KMS-11 (cell line): ENCODE measurements at regions not wholly inside any gene's neighbourhood (a gene's known extent, or its start where the extent isn't known, plus 50 kb on each side); places are given as distances from the start of the nearest gene placed in this dataset.

Experiments
- H2AFZ ChIP-seq: fragments of 200-600 bp; sonication (generic); 2 replicates; pipeline ENCODE4 v1.6.1; 2016; ENCODE audit warnings: antibody characterized with exemption, mixed run types, low read depth
- H3K27ac ChIP-seq: fragments of 200-600 bp; sonication (generic); 2 replicates; pipeline ENCODE4 v1.6.1; 2016; ENCODE audit warnings: mild to moderate bottlenecking, mixed run types
- H3K27me3 ChIP-seq: fragments of 200-600 bp; sonication (generic); 2 replicates; pipeline ENCODE4 v1.6.1; 2017; ENCODE audit warnings: mild to moderate bottlenecking, low read depth, mixed run types, moderate library complexity; ENCODE audit not compliant: insufficient read depth
- H3K36me3 ChIP-seq: fragments of 200-600 bp; sonication (generic); 2 replicates; pipeline ENCODE4 v1.6.1; 2017; ENCODE audit warnings: mild to moderate bottlenecking, mixed run types; ENCODE audit not compliant: insufficient read depth
- H3K4me1 ChIP-seq: fragments of 200-600 bp; sonication (generic); 2 replicates; pipeline ENCODE4 v1.6.1; 2016; ENCODE audit warnings: mild to moderate bottlenecking, low read depth, mixed run types; ENCODE audit not compliant: poor library complexity, severe bottlenecking
- H3K4me2 ChIP-seq: fragments of 200-600 bp; sonication (generic); 2 replicates; pipeline ENCODE4 v1.7.0; 2016; ENCODE audit warnings: mild to moderate bottlenecking, mixed run types
- H3K4me3 ChIP-seq: fragments of 200-600 bp; sonication (generic); IDR thresholded peaks from 2 replicates; pipeline ENCODE4 v1.6.1; 2017; ENCODE audit warnings: low read depth, low read length, mixed read lengths; ENCODE audit not compliant: insufficient read depth
- H3K79me2 ChIP-seq: fragments of 200-600 bp; sonication (generic); 2 replicates; pipeline ENCODE4 v1.6.1; 2016; ENCODE audit warnings: low read depth, mixed run types; ENCODE audit not compliant: insufficient read depth
- H3K9ac ChIP-seq: fragments of 200-600 bp; sonication (generic); 2 replicates; pipeline ENCODE4 v1.6.1; 2016; ENCODE audit warnings: mild to moderate bottlenecking, mixed run types
- H4K20me1 ChIP-seq: fragments of 200-600 bp; sonication (generic); 2 replicates; pipeline ENCODE4 v1.6.1; 2016; ENCODE audit warnings: mild to moderate bottlenecking, mixed run types; ENCODE audit not compliant: insufficient read depth
- CTCF ChIP-seq: fragments of 200-600 bp; sonication (generic); conservative IDR thresholded peaks from 2 replicates; pipeline ENCODE4 v1.6.1; 2017; ENCODE audit warnings: low read depth, mild to moderate bottlenecking, antibody characterized with exemption, low read length, moderate library complexity, mixed read lengths

GRCh38 chr15:95565016-95565600 lies 765.4 kb upstream of the NR2F2 start:
- no peak overlapping the region for H3K9ac ChIP-seq
- H4K20me1 ChIP-seq = no peaks in the 10 kb centered on the region
- H3K4me1 ChIP-seq = no peaks in the 10 kb centered on the region
- no peaks in the 10 kb centered on the region for H3K36me3 ChIP-seq
- H3K27ac ChIP-seq = no peak overlapping the region
- no peak overlapping the region for H3K4me3 ChIP-seq
- no peak overlapping the region for H3K4me2 ChIP-seq
- H2AFZ ChIP-seq = no peak overlapping the region
- no peaks in the 10 kb centered on the region for H3K79me2 ChIP-seq
- H3K27me3 ChIP-seq = no peaks in the 10 kb centered on the region
- no peak for TF ChIP-seq CTCF

DNA sequence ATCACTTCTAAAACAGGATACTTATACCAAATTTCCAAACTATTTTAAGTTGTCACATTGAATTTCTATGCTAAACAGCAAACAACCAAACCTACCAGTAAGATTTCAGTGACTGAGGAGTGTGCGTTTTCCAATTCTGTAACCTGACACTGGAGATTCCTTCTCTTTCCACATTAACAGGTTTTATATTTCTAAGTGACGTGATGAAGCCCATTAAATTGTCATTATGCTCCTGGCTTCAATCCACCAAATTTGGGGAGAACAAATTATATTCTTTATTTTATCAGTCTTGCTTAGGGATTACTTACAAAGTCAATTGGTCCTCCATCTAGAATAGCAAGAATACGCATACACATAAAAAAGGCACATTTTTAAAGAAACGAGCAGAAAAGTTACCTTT lies 764.8 kb upstream of the NR2F2 start:
- no peak overlapping the region for H2AFZ ChIP-seq
- no peaks in the 10 kb centered on the region for H3K36me3 ChIP-seq
- H3K27ac ChIP-seq = no peak overlapping the region
- H3K4me3 ChIP-seq = no peak overlapping the region
- no peak overlapping the region for H3K4me2 ChIP-seq
- no peaks in the 10 kb centered on the region for H3K79me2 ChIP-seq
- H3K4me1 ChIP-seq = no peaks in the 10 kb centered on the region
- H3K27me3 ChIP-seq = no peaks in the 10 kb centered on the region
- no peaks in the 10 kb centered on the region for H4K20me1 ChIP-seq
- H3K9ac ChIP-seq = no peak overlapping the region
- no peak for TF ChIP-seq CTCF

DNA sequence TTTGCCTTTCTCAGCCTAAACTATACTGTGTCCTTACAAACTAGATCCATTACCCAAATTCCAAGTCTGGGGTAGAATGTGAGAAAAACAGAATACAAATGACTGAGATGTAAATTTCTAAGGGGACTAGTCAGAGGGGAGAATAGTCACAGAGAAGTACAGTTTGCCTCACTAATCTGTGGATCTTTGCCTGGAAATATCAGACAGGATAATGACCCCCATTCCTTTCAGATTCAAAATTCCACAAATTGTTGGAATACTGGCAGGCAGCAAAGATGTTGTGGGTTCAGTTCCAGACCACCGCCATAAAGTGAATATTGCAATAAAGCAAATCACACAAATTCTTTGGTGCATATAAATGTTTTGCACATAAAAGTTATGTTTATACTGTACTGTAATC lies 762.8 kb upstream of the NR2F2 start:
- Histone ChIP-seq H3K27ac (no peak overlapping the region), H3K4me3 (no peak overlapping the region), H4K20me1 (no peaks in the 10 kb centered on the region), H2AFZ (no peak overlapping the region), H3K36me3 (no peaks in the 10 kb centered on the region), H3K9ac (no peak overlapping the region), H3K79me2 (no peaks in the 10 kb centered on the region), H3K4me1 (no peaks in the 10 kb centered on the region), H3K27me3 (no peaks in the 10 kb centered on the region), H3K4me2 (no peak overlapping the region)
- TF ChIP-seq CTCF = no peak

DNA sequence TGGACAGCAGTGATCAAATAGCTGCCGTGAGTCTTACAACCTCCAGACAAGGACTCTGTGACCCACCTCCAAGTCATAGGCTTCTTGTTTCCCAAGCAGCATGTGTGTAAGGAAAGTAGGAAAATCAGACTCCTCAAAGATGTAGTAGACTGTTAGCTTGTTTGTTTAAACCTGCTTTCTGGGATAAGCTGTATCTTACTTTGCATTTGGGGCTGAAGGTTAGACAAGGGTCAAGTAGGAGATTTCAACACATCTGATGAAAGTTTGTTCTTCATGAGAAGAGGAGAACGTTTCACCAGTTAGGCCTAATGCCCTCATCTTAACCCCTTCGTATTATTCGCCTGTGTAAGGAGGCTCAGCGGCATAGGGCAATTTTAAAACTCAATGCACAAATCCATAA lies 756.4 kb upstream of the NR2F2 start:
- H3K27me3 ChIP-seq = no peaks in the 10 kb centered on the region
- H4K20me1 ChIP-seq = no peaks in the 10 kb centered on the region
- H3K4me1 ChIP-seq = no peaks in the 10 kb centered on the region
- no peak overlapping the region for H3K27ac ChIP-seq
- no peak overlapping the region for H3K4me2 ChIP-seq
- no peak overlapping the region for H2AFZ ChIP-seq
- TF ChIP-seq CTCF = no peak
- H3K9ac ChIP-seq = no peak overlapping the region
- H3K4me3 ChIP-seq = no peak overlapping the region
- H3K79me2 ChIP-seq = no peaks in the 10 kb centered on the region
- no peaks in the 10 kb centered on the region for H3K36me3 ChIP-seq
